GM12875 (cell line): ENCODE measurements at regions not wholly inside any gene's neighbourhood (a gene's known extent, or its start where the extent isn't known, plus 50 kb on each side); places are given as distances from the start of the nearest gene placed in this dataset.

ENCODE experiments used
- H3K4me3 ChIP-seq: one replicate; pipeline ENCODE4 v1.5.1; 2011; ENCODE audit warnings: low read depth, low read length, control low read depth
- CTCF ChIP-seq: IDR thresholded peaks from 2 replicates; pipeline ENCODE4 v1.5.1; 2011; ENCODE audit warnings: low read depth, mild to moderate bottlenecking, control low read depth, inconsistent platforms, low read length, moderate library complexity, borderline replicate concordance; ENCODE audit not compliant: insufficient read depth

GRCh38 chr7:17084166-17084475 is 202.3 kb upstream of the AGR3 start:
- TF ChIP-seq CTCF: no peak
- no peak overlapping the region for H3K4me3 ChIP-seq

- H3K4me3 ChIP-seq: no peak overlapping the region
- TF ChIP-seq CTCF: no peak
These were observed 203.4 kb upstream of the AGR3 start for GRCh38 chr7:17085186-17085585.

GRCh38 chr7:17086403-17086802 is 204.6 kb upstream of the AGR3 start:
- no peak overlapping the region for H3K4me3 ChIP-seq
- no peak for TF ChIP-seq CTCF

GRCh38 chr7:17090751-17091150 is 207.7 kb upstream of the AHR start:
- H3K4me3 ChIP-seq: no peak overlapping the region
- no peak for TF ChIP-seq CTCF

- H3K4me3 ChIP-seq: no peak overlapping the region
- TF ChIP-seq CTCF: no peak
These were observed 205.0 kb upstream of the AHR start for GRCh38 chr7:17093461-17093860.

- TF ChIP-seq CTCF: no peak
- no peak overlapping the region for H3K4me3 ChIP-seq
These were observed 203.4 kb upstream of the AHR start for GRCh38 chr7:17094963-17095574.

GRCh38 chr7:17095931-17096330 is 202.5 kb upstream of the AHR start:
- H3K4me3 ChIP-seq: no peak overlapping the region
- TF ChIP-seq CTCF: no peak
